ENCODE measurements at regions not wholly inside any gene's neighbourhood (a gene's known extent, or its start where the extent isn't known, plus 50 kb on each side); places are given as distances from the start of the nearest gene placed in this dataset.

GRCh38 chr5:23260621-23261020 lies 246.8 kb upstream of the PRDM9 start:
- TF ChIP-seq CTCF (IDR thresholded peaks at IDR 0.05) (no peak), POLR2A (IDR thresholded peaks at IDR 0.05) (no peak), EP300 (IDR thresholded peaks at IDR 0.05) (no peak)

Measured in ovary (tissue), 3 donors.